Spinal cord (tissue), 9 donors: ENCODE measurements at regions not wholly inside any gene's neighbourhood (a gene's known extent, or its start where the extent isn't known, plus 50 kb on each side); places are given as distances from the start of the nearest gene placed in this dataset.
"Not testable (repeated sequence)": the region's sequence is repeated elsewhere in the genome, so short reads cannot be mapped to it uniquely, and the experiment has no call there.

Experiments
- DNase-seq, 6 donors: peaks; one replicate each; pipeline versions ENCODE4 v3.0.0 to v3.0.0-alpha.2; 2013 to 2015; ENCODE audit warnings: low spot score in 6 of 6, low read depth in 4 of 6
- H3K27ac ChIP-seq: one replicate; pipeline ENCODE4 v1.5.1; 2013; ENCODE audit warnings: low read depth, low read length, control low read depth
- H3K27me3 ChIP-seq: one replicate; pipeline ENCODE4 v1.6.1; 2013; ENCODE audit warnings: low read length; ENCODE audit not compliant: control insufficient read depth, insufficient read depth
- H3K36me3 ChIP-seq: one replicate; pipeline ENCODE4 v1.6.1; 2013; ENCODE audit warnings: low read length; ENCODE audit not compliant: control insufficient read depth, insufficient read depth
- H3K4me1 ChIP-seq: one replicate; pipeline ENCODE4 v1.6.1; 2013; ENCODE audit warnings: low read length; ENCODE audit not compliant: control insufficient read depth, insufficient read depth
- H3K4me3 ChIP-seq: one replicate; pipeline ENCODE4 v1.5.1; 2013; ENCODE audit warnings: low read depth, low read length, control low read depth
- H3K9me3 ChIP-seq: one replicate; pipeline ENCODE4 v1.6.1; 2013; ENCODE audit warnings: low read length; ENCODE audit not compliant: control insufficient read depth, insufficient read depth
- WGBS: methylation state at CpG from one replicate; pipeline ENCODE4 v1.1.5; 2013; ENCODE audit warnings: missing lambda C conversion rate; ENCODE audit not compliant: insufficient coverage; 5-methylcytosine and 5-hydroxymethylcytosine counted together
- donor health status: healthy.

- no peak for DNase-seq
- no peaks in the 10 kb centered on the region for H3K4me1 ChIP-seq
- no peaks in the 10 kb centered on the region for H3K36me3 ChIP-seq
- H3K4me3 ChIP-seq: no peak overlapping the region
- WGBS: 57% methylated on average over 1 of the region's 2 CpGs
- no peaks in the 10 kb centered on the region for H3K9me3 ChIP-seq
- no peaks in the 10 kb centered on the region for H3K27me3 ChIP-seq
- H3K27ac ChIP-seq: no peak overlapping the region
Measured at GRCh38 chr6:21935561-21936028, 342.0 kb downstream of the SOX4 start.

GRCh38 chr6:21937466-21937865 is 343.9 kb downstream of the SOX4 start:
- H3K4me1 ChIP-seq: no peaks in the 10 kb centered on the region
- WGBS: 100% methylated on average over 4 of the region's 6 CpGs
- no peak overlapping the region for H3K27ac ChIP-seq
- DNase-seq: no peak
- no peak overlapping the region for H3K4me3 ChIP-seq
- H3K27me3 ChIP-seq: no peaks in the 10 kb centered on the region
- no peaks in the 10 kb centered on the region for H3K9me3 ChIP-seq
- no peaks in the 10 kb centered on the region for H3K36me3 ChIP-seq

GRCh38 chr6:21939066-21939465 is 345.5 kb downstream of the SOX4 start:
- not testable (repeated sequence) for H3K36me3 ChIP-seq, H3K9me3 ChIP-seq, H3K4me3 ChIP-seq, H3K27ac ChIP-seq, DNase-seq, H3K27me3 ChIP-seq, H3K4me1 ChIP-seq
- WGBS: no CpG with 5 or more reads among the region's 8 CpGs

GRCh38 chr6:21941926-21942325 is 348.4 kb downstream of the SOX4 start:
- DNase-seq: no peak
- Histone ChIP-seq H3K36me3 (no peaks in the 10 kb centered on the region), H3K4me3 (no peak overlapping the region), H3K9me3 (no peaks in the 10 kb centered on the region), H3K27ac (no peak overlapping the region), H3K4me1 (no peaks in the 10 kb centered on the region), H3K27me3 (no peaks in the 10 kb centered on the region)
- WGBS: 100% methylated on average over 1 of the region's 1 CpG

- Histone ChIP-seq H3K27me3 (no peaks in the 10 kb centered on the region), H3K36me3 (no peaks in the 10 kb centered on the region), H3K27ac (no peak overlapping the region), H3K4me3 (no peak overlapping the region), H3K9me3 (no peaks in the 10 kb centered on the region), H3K4me1 (no peaks in the 10 kb centered on the region)
- no CpG with 5 or more reads among the region's 6 CpGs for WGBS
- DNase-seq: no peak
Measured at GRCh38 chr6:21942897-21943296, 349.3 kb downstream of the SOX4 start.

- no peaks in the 10 kb centered on the region for H3K27me3 ChIP-seq
- no peak for DNase-seq
- no peaks in the 10 kb centered on the region for H3K9me3 ChIP-seq
- whole genome bisulfite sequencing: 45% methylated on average over 2 of the region's 4 CpGs
- H3K36me3 ChIP-seq: no peaks in the 10 kb centered on the region
- H3K27ac ChIP-seq: no peak overlapping the region
- no peak overlapping the region for H3K4me3 ChIP-seq
- H3K4me1 ChIP-seq: no peaks in the 10 kb centered on the region
Measured at GRCh38 chr6:21946298-21946783, 350.5 kb downstream of the PRL start.

GRCh38 chr6:21947227-21947626 is 349.6 kb downstream of the PRL start:
- H3K27me3 ChIP-seq, H3K36me3 ChIP-seq, H3K9me3 ChIP-seq, H3K27ac ChIP-seq, DNase-seq, H3K4me3 ChIP-seq, H3K4me1 ChIP-seq: not testable (repeated sequence)
- WGBS: 82% methylated on average over 3 of the region's 3 CpGs

- Histone ChIP-seq H3K9me3 (no peaks in the 10 kb centered on the region), H3K27me3 (no peaks in the 10 kb centered on the region), H3K4me3 (no peak overlapping the region), H3K4me1 (no peaks in the 10 kb centered on the region), H3K36me3 (no peaks in the 10 kb centered on the region), H3K27ac (no peak overlapping the region)
- no peak for DNase-seq
- WGBS: 50% methylated on average over 1 of the region's 6 CpGs
Measured at GRCh38 chr6:21947731-21948386, 349.0 kb downstream of the PRL start.

GRCh38 chr6:21949211-21949801 is 347.5 kb downstream of the PRL start:
- no peaks in the 10 kb centered on the region for H3K9me3 ChIP-seq
- H3K4me3 ChIP-seq: no peak overlapping the region
- no peaks in the 10 kb centered on the region for H3K36me3 ChIP-seq
- H3K4me1 ChIP-seq: peaks cover 9% of the 10 kb centered on the region
- WGBS: 43% methylated on average over 1 of the region's 3 CpGs
- H3K27me3 ChIP-seq: no peaks in the 10 kb centered on the region
- DNase-seq: no peak
- no peak overlapping the region for H3K27ac ChIP-seq

GRCh38 chr6:21952367-21952766 is 344.5 kb downstream of the PRL start:
- Histone ChIP-seq H3K36me3 (no peaks in the 10 kb centered on the region), H3K4me1 (peaks cover 13% of the 10 kb centered on the region), H3K9me3 (no peaks in the 10 kb centered on the region), H3K4me3 (no peak overlapping the region), H3K27me3 (no peaks in the 10 kb centered on the region), H3K27ac (no peak overlapping the region)
- DNase-seq: no peak
- WGBS: 94% methylated on average over 6 of the region's 7 CpGs
